H9 (cell line): ENCODE measurements at regions not wholly inside any gene's neighbourhood (a gene's known extent, or its start where the extent isn't known, plus 50 kb on each side); places are given as distances from the start of the nearest gene placed in this dataset.

ENCODE experiments used
- DNase-seq: peaks from one replicate; pipeline ENCODE4 v3.0.0-alpha.2; 2017
- H2AFZ ChIP-seq: one replicate; pipeline ENCODE4 v1.6.1; 2013; ENCODE audit warnings: mild to moderate bottlenecking, low read length, control low read depth, moderate library complexity
- H2AK5ac ChIP-seq: 2 replicates; pipeline ENCODE4 v1.6.1; 2013; ENCODE audit warnings: low read length, control low read depth, mixed read lengths; ENCODE audit not compliant: insufficient read length
- H2BK120ac ChIP-seq: one replicate; pipeline ENCODE4 v1.6.1; 2013; ENCODE audit warnings: low read depth, mild to moderate bottlenecking, low read length, control low read depth, inconsistent platforms; ENCODE audit not compliant: poor library complexity, severe bottlenecking
- H2BK12ac ChIP-seq: 2 replicates; pipeline ENCODE4 v1.6.1; 2013; ENCODE audit warnings: low read length, control low read depth, mixed read lengths, low read depth; ENCODE audit not compliant: insufficient read length
- H2BK15ac ChIP-seq: 2 replicates; pipeline ENCODE4 v1.6.1; 2013; ENCODE audit warnings: low read depth, low read length, control low read depth
- H2BK20ac ChIP-seq: one replicate; pipeline ENCODE4 v1.6.1; 2013; ENCODE audit warnings: low read depth, mild to moderate bottlenecking, low read length, control low read depth, inconsistent platforms; ENCODE audit not compliant: poor library complexity, severe bottlenecking
- H2BK5ac ChIP-seq: 2 replicates; pipeline ENCODE4 v1.6.1; 2013; ENCODE audit warnings: low read length, control low read depth, mixed read lengths; ENCODE audit not compliant: insufficient read length
- H3K14ac ChIP-seq: 2 replicates; pipeline ENCODE4 v1.6.1; 2013; ENCODE audit warnings: low read length, control low read depth; ENCODE audit not compliant: insufficient read depth
- H3K18ac ChIP-seq: 2 replicates; pipeline ENCODE4 v1.6.1; 2013; ENCODE audit warnings: low read depth, mild to moderate bottlenecking, mixed read lengths, low read length, control low read depth; ENCODE audit not compliant: insufficient read length
- H3K23ac ChIP-seq: 2 replicates; pipeline ENCODE4 v1.6.1; 2013; ENCODE audit warnings: low read length, control low read depth, mixed read lengths, low read depth; ENCODE audit not compliant: insufficient read length
- H3K23me2 ChIP-seq: 2 replicates; pipeline ENCODE4 v1.6.1; 2013; ENCODE audit warnings: low read depth, mild to moderate bottlenecking, mixed read lengths, low read length, control low read depth; ENCODE audit not compliant: insufficient read length, poor library complexity, severe bottlenecking
- H3K27ac ChIP-seq: 2 replicates; pipeline ENCODE4 v1.5.1; 2013; ENCODE audit warnings: low read length, control low read depth, mixed read lengths, low read depth; ENCODE audit not compliant: insufficient read length
- H3K27me3 ChIP-seq: 2 replicates; pipeline ENCODE4 v1.6.1; 2013; ENCODE audit warnings: low read length, control low read depth, inconsistent platforms; ENCODE audit not compliant: insufficient read depth
- H3K4ac ChIP-seq: 2 replicates; pipeline ENCODE4 v1.6.1; 2013; ENCODE audit warnings: low read depth, mild to moderate bottlenecking, control low read depth, inconsistent platforms, low read length, moderate library complexity
- H3K4me1 ChIP-seq: 2 replicates; pipeline ENCODE4 v1.6.1; 2013; ENCODE audit warnings: low read length, control low read depth, inconsistent platforms; ENCODE audit not compliant: insufficient read depth
- H3K4me2 ChIP-seq: 2 replicates; pipeline ENCODE4 v1.6.1; 2013; ENCODE audit warnings: low read length, control low read depth, mixed read lengths; ENCODE audit not compliant: insufficient read length, insufficient read depth
- H3K56ac ChIP-seq: 2 replicates; pipeline ENCODE4 v1.6.1; 2013; ENCODE audit warnings: low read depth, mild to moderate bottlenecking, mixed read lengths, low read length, control low read depth; ENCODE audit not compliant: insufficient read length
- H3K79me1 ChIP-seq: 2 replicates; pipeline ENCODE4 v1.6.1; 2013; ENCODE audit warnings: low read depth, mild to moderate bottlenecking, moderate library complexity, low read length, control low read depth, inconsistent platforms; ENCODE audit not compliant: insufficient read depth, poor library complexity, severe bottlenecking
- H3K79me2 ChIP-seq: 2 replicates; pipeline ENCODE4 v1.6.1; 2013; ENCODE audit warnings: low read length, control low read depth, inconsistent platforms; ENCODE audit not compliant: insufficient read depth
- H3K9ac ChIP-seq: 2 replicates; pipeline ENCODE4 v1.6.1; 2013; ENCODE audit warnings: low read length, control low read depth, mixed read lengths; ENCODE audit not compliant: insufficient read length; ENCODE audit errors: extremely low read depth
- H3K9me3 ChIP-seq: one replicate; pipeline ENCODE4 v1.6.1; 2013; ENCODE audit warnings: low read depth, low read length, inconsistent platforms; ENCODE audit not compliant: control insufficient read depth
- H3T11ph ChIP-seq: one replicate; pipeline ENCODE4 v1.6.1; 2013; ENCODE audit warnings: mild to moderate bottlenecking, low read length, control low read depth, inconsistent platforms
- H4K20me1 ChIP-seq: one replicate; pipeline ENCODE4 v1.6.1; 2013; ENCODE audit not compliant: control insufficient read depth, insufficient read length, insufficient read depth
- H4K5ac ChIP-seq: 2 replicates; pipeline ENCODE4 v1.6.1; 2013; ENCODE audit warnings: low read depth, mild to moderate bottlenecking, mixed read lengths, low read length, control low read depth; ENCODE audit not compliant: insufficient read length
- H4K8ac ChIP-seq: replicated peaks from 2 replicates; pipeline ENCODE4 v1.6.1; 2013; ENCODE audit warnings: low read length, control low read depth, mixed read lengths, low read depth; ENCODE audit not compliant: insufficient read length
- H4K91ac ChIP-seq: 2 replicates; pipeline ENCODE4 v1.6.1; 2013; ENCODE audit warnings: low read depth, mild to moderate bottlenecking, moderate library complexity, mixed read lengths, low read length, control low read depth; ENCODE audit not compliant: insufficient read length
- H3K27ac Mint-ChIP-seq, 3 experiments: 2 replicates in 2 of 3; 3 replicates in 1 of 3; pipeline ENCODE4 v1.8.0; 2020 to 2021; ENCODE audit warnings: mixed read lengths in 3 of 3, mild to moderate bottlenecking in 1 of 3, moderate library complexity in 1 of 3
- H3K27me3 Mint-ChIP-seq: 2 replicates; pipeline ENCODE4 v1.8.0; 2021; ENCODE audit warnings: low read depth, mild to moderate bottlenecking, moderate library complexity, mixed read lengths
- H3K36me3 Mint-ChIP-seq, 3 experiments: 2 replicates in 2 of 3; 3 replicates in 1 of 3; pipeline ENCODE4 v1.8.0; 2020 to 2021; ENCODE audit warnings: low read depth in 3 of 3, mixed read lengths in 3 of 3; ENCODE audit not compliant: insufficient read depth in 1 of 3
- H3K4me1 Mint-ChIP-seq, 2 experiments: 2 replicates each; pipeline ENCODE4 v1.8.0; 2020; ENCODE audit warnings: mixed read lengths in 2 of 2
- H3K4me3 Mint-ChIP-seq, 2 experiments: 2 replicates in 1 of 2; 3 replicates in 1 of 2; pipeline ENCODE4 v1.8.0; 2020 to 2021; ENCODE audit warnings: mild to moderate bottlenecking in 2 of 2, mixed read lengths in 2 of 2, moderate library complexity in 1 of 2
- H3K9me3 Mint-ChIP-seq, 2 experiments: 2 replicates in 1 of 2; 3 replicates in 1 of 2; pipeline ENCODE4 v1.8.0; 2020; ENCODE audit warnings: mild to moderate bottlenecking in 2 of 2, mixed read lengths in 2 of 2, moderate library complexity in 1 of 2
- CTCF ChIP-seq: fragments of 200-600 bp; sonication (generic); conservative IDR thresholded peaks from 3 replicates; pipeline ENCODE4 v1.8.0; 2021; ENCODE audit warnings: antibody characterized with exemption, mild to moderate bottlenecking

GRCh38 chr4:124910327-124910726 lies 197.8 kb upstream of the ANKRD50 start:
- no peak overlapping the region for H3K4ac ChIP-seq
- no peak overlapping the region for H3K9ac ChIP-seq
- no peak overlapping the region for H3K56ac ChIP-seq
- no peaks in the 10 kb centered on the region for H3K9me3 ChIP-seq
- no peaks in the 10 kb centered on the region for H3K4me1 ChIP-seq
- Mint-ChIP-seq H3K27me3 (no peaks in the 10 kb centered on the region; the same call in 1 of the 2 replicates), H3K36me3 (peaks cover 6 to 34% (median 22%) of the 10 kb centered on the region in 3 experiments), H3K27ac (peak overlapping the region in 1 of 3 experiments; percentile 68; a peak in 2 of 7 replicates), H3K9me3 (peaks cover 20 to 23% of the 10 kb centered on the region in 2 experiments), H3K4me1 (peaks cover 0 to 2% of the 10 kb centered on the region in 2 experiments; a peak in 2 of 4 replicates), H3K4me3 (no peak overlapping the region)
- no peak overlapping the region for H4K91ac ChIP-seq
- H3K23me2 ChIP-seq, result no peaks in the 10 kb centered on the region
- H2BK5ac ChIP-seq, result no peak overlapping the region
- no peak overlapping the region for H4K5ac ChIP-seq
- H3K27ac ChIP-seq, result no peak overlapping the region
- H2AK5ac ChIP-seq, result no peak overlapping the region
- no peak overlapping the region for H2BK120ac ChIP-seq
- TF ChIP-seq CTCF, result no peak
- H3K23ac ChIP-seq, result no peak overlapping the region
- H3K79me1 ChIP-seq, result no peaks in the 10 kb centered on the region
- H3K79me2 ChIP-seq, result no peaks in the 10 kb centered on the region
- DNase-seq, result no peak
- H2BK15ac ChIP-seq, result no peak overlapping the region
- no peak overlapping the region for H3T11ph ChIP-seq
- no peak overlapping the region for H2BK20ac ChIP-seq
- H3K14ac ChIP-seq, result no peak overlapping the region
- H3K27me3 ChIP-seq, result no peaks in the 10 kb centered on the region
- H3K4me2 ChIP-seq, result no peak overlapping the region
- no peak overlapping the region for H2BK12ac ChIP-seq
- no peaks in the 10 kb centered on the region for H4K20me1 ChIP-seq
- no peak overlapping the region for H2AFZ ChIP-seq
- H3K18ac ChIP-seq, result no peak overlapping the region
- no peak overlapping the region for H4K8ac ChIP-seq
